Left ventricle myocardium inferior (tissue), 1 donor: ENCODE measurements at regions not wholly inside any gene's neighbourhood (a gene's known extent, or its start where the extent isn't known, plus 50 kb on each side); places are given as distances from the start of the nearest gene placed in this dataset.

ENCODE experiments used
- DNase-seq: peaks from one replicate; pipeline ENCODE4 v3.0.0-alpha.2; 2020
- H3K27ac ChIP-seq: fragments of 200-600 bp; replicated peaks from 2 replicates; pipeline ENCODE4 v1.8.0; 2021
- H3K27me3 ChIP-seq: fragments of 200-600 bp; 2 replicates; pipeline ENCODE4 v1.8.0; 2021; ENCODE audit warnings: low read depth
- H3K36me3 ChIP-seq: fragments of 200-600 bp; 2 replicates; pipeline ENCODE4 v1.8.0; 2021
- H3K4me1 ChIP-seq: fragments of 200-600 bp; 2 replicates; pipeline ENCODE4 v1.8.0; 2021
- H3K4me3 ChIP-seq: fragments of 200-600 bp; 2 replicates; pipeline ENCODE4 v1.8.0; 2021; ENCODE audit warnings: mild to moderate bottlenecking, moderate library complexity
- H3K9me3 ChIP-seq: fragments of 200-600 bp; replicated peaks from 2 replicates; pipeline ENCODE4 v1.8.0; 2021
- CTCF ChIP-seq: fragments of 200-600 bp; IDR thresholded peaks from 2 replicates; pipeline ENCODE4 v1.8.0; 2021; ENCODE audit warnings: antibody characterized with exemption, mild to moderate bottlenecking, borderline replicate concordance
- intact Hi-C: fragments of 100-400 bp; cut with micrococcal nuclease; formaldehyde crosslinking; loops from one replicate; pipeline ENCODE4 v1.11.0; 2022
- donor health status: DM: no; HTN: yes; CAD: no; lungs with severe emphysema.

- Histone ChIP-seq H3K9me3 (no peaks in the 10 kb centered on the region), H3K27me3 (no peaks in the 10 kb centered on the region), H3K4me1 (no peaks in the 10 kb centered on the region), H3K27ac (no peak overlapping the region), H3K4me3 (no peak overlapping the region), H3K36me3 (no peaks in the 10 kb centered on the region)
- TF ChIP-seq CTCF = no peak
- intact Hi-C loops = no loop called here
- DNase-seq = no peak
Observed at GRCh38 chr14:41144370-41144769, 462.3 kb upstream of the LRFN5 start.

- no peaks in the 10 kb centered on the region for H3K27me3 ChIP-seq
- H3K9me3 ChIP-seq = no peaks in the 10 kb centered on the region
- no peaks in the 10 kb centered on the region for H3K36me3 ChIP-seq
- H3K27ac ChIP-seq = no peak overlapping the region
- no peak for DNase-seq
- no peak for TF ChIP-seq CTCF
- no peak overlapping the region for H3K4me3 ChIP-seq
- intact Hi-C loops = no loop called here
- H3K4me1 ChIP-seq = no peaks in the 10 kb centered on the region
Observed at GRCh38 chr14:41137741-41138140, 468.9 kb upstream of the LRFN5 start.

DNA sequence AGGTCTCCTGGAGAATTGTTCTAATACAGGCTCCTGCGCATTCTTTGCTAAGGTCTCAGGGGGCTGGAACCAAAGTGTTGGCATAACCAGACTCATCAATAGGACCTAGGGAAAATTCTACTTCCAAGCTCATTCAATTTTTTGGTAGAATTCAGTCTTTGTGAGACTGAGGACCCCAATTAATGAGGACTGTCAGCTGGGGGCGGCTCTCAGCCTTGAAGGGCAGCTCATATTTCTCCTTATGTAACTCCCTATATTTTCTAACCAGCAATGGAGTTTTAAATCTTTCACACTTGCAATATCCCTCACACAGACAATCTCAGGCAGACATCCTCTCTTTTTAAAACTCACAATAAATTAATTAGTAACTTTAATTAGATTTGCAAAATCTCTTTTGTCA lies 476.4 kb upstream of the LRFN5 start:
- intact Hi-C loops = no loop called here
- H3K9me3 ChIP-seq = no peaks in the 10 kb centered on the region

GRCh38 chr14:41120402-41120801 lies 486.3 kb upstream of the LRFN5 start:
- H3K4me3 ChIP-seq = no peak overlapping the region
- H3K27me3 ChIP-seq = no peaks in the 10 kb centered on the region
- intact Hi-C loops = no loop called here
- no peaks in the 10 kb centered on the region for H3K4me1 ChIP-seq
- no peak overlapping the region for H3K27ac ChIP-seq
- no peaks in the 10 kb centered on the region for H3K9me3 ChIP-seq
- no peak for DNase-seq
- H3K36me3 ChIP-seq = no peaks in the 10 kb centered on the region
- TF ChIP-seq CTCF = no peak

More for the DNA sequence above, 476.4 kb upstream of the LRFN5 start:
- TF ChIP-seq CTCF = no peak
- no peak for DNase-seq
- Histone ChIP-seq H3K4me3 (no peak overlapping the region), H3K36me3 (no peaks in the 10 kb centered on the region), H3K4me1 (no peaks in the 10 kb centered on the region), H3K27ac (no peak overlapping the region), H3K27me3 (no peaks in the 10 kb centered on the region)

DNA sequence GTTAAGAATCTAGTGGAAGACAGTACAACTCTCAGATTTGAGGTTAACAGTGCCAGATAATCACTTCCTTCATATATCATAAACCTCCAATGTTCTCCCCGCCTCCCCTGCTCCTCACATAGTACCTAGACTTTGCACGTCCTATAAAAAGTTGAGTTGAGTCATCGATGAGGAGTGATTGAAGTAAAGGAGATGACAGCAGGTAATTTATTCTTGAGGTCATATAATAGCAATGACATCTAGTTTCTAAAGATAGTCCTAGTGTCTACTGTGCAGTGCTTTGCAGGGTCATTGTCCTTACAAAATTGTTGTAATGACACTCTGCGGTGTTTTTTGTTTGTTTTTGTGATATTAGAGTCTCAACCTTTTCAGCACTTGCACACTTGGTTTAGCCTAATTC lies 510.5 kb upstream of the LRFN5 start:
- Histone ChIP-seq H3K27me3 (no peaks in the 10 kb centered on the region), H3K27ac (no peak overlapping the region), H3K36me3 (no peaks in the 10 kb centered on the region), H3K4me1 (no peaks in the 10 kb centered on the region), H3K9me3 (peaks cover 17% of the 10 kb centered on the region), H3K4me3 (no peak overlapping the region)
- intact Hi-C loops = no loop called here
- no peak for DNase-seq
- TF ChIP-seq CTCF = no peak

DNA sequence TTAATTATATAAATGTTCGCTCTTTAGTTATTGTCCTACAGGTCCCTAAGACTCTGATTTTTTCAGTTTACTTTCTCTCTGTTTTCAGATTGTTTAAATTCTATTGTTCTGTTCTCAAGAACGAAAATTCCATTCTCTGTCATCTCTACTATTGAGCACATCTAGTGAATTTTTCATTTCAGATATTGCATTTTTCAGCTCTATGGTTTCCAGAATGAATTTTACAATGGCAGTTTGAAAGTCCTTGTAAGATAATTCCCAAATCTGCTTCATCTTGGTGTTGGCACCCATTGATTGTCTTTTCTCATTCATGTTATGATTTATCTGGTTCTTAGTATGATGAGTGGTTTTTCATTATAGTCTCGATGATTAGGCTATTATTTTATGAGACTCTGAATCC lies 519.6 kb upstream of the LRFN5 start:
- H3K27me3 ChIP-seq = no peaks in the 10 kb centered on the region
- intact Hi-C loops = no loop called here
- no peaks in the 10 kb centered on the region for H3K36me3 ChIP-seq
- DNase-seq = no peak
- H3K9me3 ChIP-seq = peaks cover 42% of the 10 kb centered on the region
- H3K4me1 ChIP-seq = no peaks in the 10 kb centered on the region
- no peak for TF ChIP-seq CTCF
- H3K4me3 ChIP-seq = no peak overlapping the region
- no peak overlapping the region for H3K27ac ChIP-seq
